HepG2 (cell line): ENCODE measurements at regions not wholly inside any gene's neighbourhood (a gene's known extent, or its start where the extent isn't known, plus 50 kb on each side); places are given as distances from the start of the nearest gene placed in this dataset.

Source experiments
- ATAC-seq: fragments of 200-7000 bp; cut with Tn5 transposase; 3 replicates; pipeline ENCODE4 v1.9.1; 2020; ENCODE audit warnings: mild to moderate bottlenecking, moderate library complexity
- BruUV-seq: library from RNA; stranded (reverse); fragments of 400-500 nt; replicated peaks from 2 replicates; lab custom pipeline; 2021; lab: Mats Ljungman, UMichigan
- CTCF ChIA-PET: fragments of 300-600 bp; formaldehyde crosslinking; extraction: SDS; loops from one replicate; lab custom pipeline; 2021; ENCODE audit warnings: low total read pairs, inconsistent platforms, low intra/inter-chr PET ratio; lab: Yijun Ruan, JAX
- POLR2A ChIA-PET: fragments of 350-600 bp; sonication (Branson Sonifier 250); formaldehyde crosslinking; loops from one replicate; lab custom pipeline; 2020; ENCODE audit warnings: antibody characterized with exemption, inconsistent platforms; lab: Yijun Ruan, JAX
- DNase-seq: peaks from one replicate; pipeline ENCODE4 v3.0.0-alpha.2; 2015; ENCODE audit warnings: low spot score
- FAIRE-seq: peaks from 3 replicates; lab custom pipeline; 2011; peaks lifted over from hg19 to GRCh38; lab: Jason Lieb, UNC
- H2AFZ ChIP-seq: one replicate; pipeline ENCODE4 v1.6.1; 2011; ENCODE audit warnings: low read length, inconsistent platforms
- H3K27ac ChIP-seq: fragments of 300-600 bp; 3 replicates; pipeline ENCODE4 v1.8.0; 2011; ENCODE audit warnings: mixed run types, mild to moderate bottlenecking, mixed read lengths, low read length, inconsistent platforms; ENCODE audit not compliant: insufficient read depth; ENCODE audit errors: extremely low read length
- H3K27me3 ChIP-seq, 2 experiments: fragments of 200-600 bp in 1 of 2; 2 replicates in 1 of 2; 3 replicates in 1 of 2; pipeline versions ENCODE4 v1.6.0 to v1.8.0; 2011; ENCODE audit warnings: low read length in 2 of 2, mild to moderate bottlenecking in 2 of 2, moderate library complexity in 2 of 2, inconsistent platforms in 1 of 2; ENCODE audit not compliant: insufficient read depth in 2 of 2, control insufficient read depth in 1 of 2
- H3K36me3 ChIP-seq, 2 experiments: fragments of 200-600 bp in 1 of 2; replicated peaks in 1 of 2; 2 replicates in 1 of 2; 3 replicates in 1 of 2; pipeline versions ENCODE4 v1.5.1 to v1.8.0; 2011; ENCODE audit warnings: low read length in 2 of 2, inconsistent platforms in 1 of 2; ENCODE audit not compliant: insufficient read depth in 2 of 2, control insufficient read depth in 1 of 2
- H3K4me1 ChIP-seq: 2 replicates; pipeline ENCODE4 v1.5.1; 2012; ENCODE audit warnings: low read length, inconsistent platforms; ENCODE audit not compliant: insufficient read depth
- H3K4me2 ChIP-seq: 2 replicates; pipeline ENCODE4 v1.6.0; 2011; ENCODE audit warnings: low read depth, low read length, inconsistent platforms
- H3K4me3 ChIP-seq, 3 experiments: fragments of 200-600 bp in 1 of 3; sonication (generic), shearing (Covaris generic) in 1 of 3; replicated peaks in 1 of 3; 2 replicates each; pipeline ENCODE4 v1.5.1; 2011 to 2016; ENCODE audit warnings: low read length in 3 of 3, inconsistent platforms in 2 of 3, low read depth in 2 of 3, mild to moderate bottlenecking in 2 of 3, control low read depth in 1 of 3, mixed read lengths in 1 of 3; ENCODE audit not compliant: insufficient read depth in 1 of 3
- H3K79me2 ChIP-seq: one replicate; pipeline ENCODE4 v1.6.1; 2011; ENCODE audit warnings: low read length, inconsistent platforms; ENCODE audit not compliant: insufficient read depth
- H3K9ac ChIP-seq: 2 replicates; pipeline ENCODE4 v1.6.0; 2011; ENCODE audit warnings: mild to moderate bottlenecking, low read depth, low read length, inconsistent platforms; ENCODE audit not compliant: insufficient read depth
- H3K9me3 ChIP-seq: 2 replicates; pipeline ENCODE4 v1.5.1; 2012; ENCODE audit warnings: mild to moderate bottlenecking, low read length
- H4K20me1 ChIP-seq: 2 replicates; pipeline ENCODE4 v1.6.0; 2011; ENCODE audit warnings: inconsistent platforms, mild to moderate bottlenecking, low read length, moderate library complexity; ENCODE audit not compliant: insufficient read depth
- AKAP8 ChIP-seq: sonication (generic); formaldehyde crosslinking; IDR thresholded peaks from 2 replicates; pipeline ENCODE4 v1.5.1; 2020; ENCODE audit warnings: mild to moderate bottlenecking, missing genetic modification reagents
- CHCHD3 ChIP-seq: sonication (generic); formaldehyde crosslinking; IDR thresholded peaks from 2 replicates; pipeline ENCODE4 v1.8.0; 2022; ENCODE audit warnings: mild to moderate bottlenecking, missing genetic modification reagents, moderate library complexity
- EED ChIP-seq: sonication (generic); formaldehyde crosslinking; IDR thresholded peaks from 2 replicates; pipeline ENCODE4 v1.5.0; 2020; ENCODE audit warnings: mild to moderate bottlenecking, missing genetic modification reagents
- FOXA3 ChIP-seq: IDR thresholded peaks from 2 replicates; pipeline ENCODE4 v1.6.1; 2016; ENCODE audit warnings: missing genetic modification reagents, missing compliant biosample characterization
- KLF9 ChIP-seq: IDR thresholded peaks from 2 replicates; pipeline ENCODE4 v1.6.1; 2016; ENCODE audit warnings: low read depth
- NR0B2 ChIP-seq: sonication (generic); formaldehyde crosslinking; IDR thresholded peaks from 2 replicates; pipeline ENCODE4 v1.4.0; 2020; ENCODE audit warnings: mild to moderate bottlenecking, missing genetic modification reagents
- RBFOX2 ChIP-seq: fragments of 200-400 bp; formaldehyde crosslinking; IDR thresholded peaks from 2 replicates; pipeline ENCODE4 v1.6.1; 2017; ENCODE audit warnings: low read depth, mild to moderate bottlenecking, low read length
- RERE ChIP-seq: IDR thresholded peaks from 2 replicates; pipeline ENCODE4 v1.6.1; 2016; ENCODE audit warnings: low read depth, missing genetic modification reagents, missing compliant biosample characterization
- SNAPC4 ChIP-seq: sonication (generic); formaldehyde crosslinking; IDR thresholded peaks from 2 replicates; pipeline ENCODE4 v1.4.0; 2020; ENCODE audit warnings: mild to moderate bottlenecking, missing genetic modification reagents
- TBL1XR1 ChIP-seq: fragments of 150-350 bp; IDR thresholded peaks from 2 replicates; pipeline ENCODE4 v1.6.1; 2014; ENCODE audit warnings: borderline replicate concordance, low read length; ENCODE audit not compliant: partially characterized antibody
- ZBTB26 ChIP-seq: IDR thresholded peaks from 2 replicates; pipeline ENCODE4 v1.6.1; 2016; ENCODE audit warnings: missing compliant biosample characterization, missing genetic modification reagents, borderline replicate concordance
- in situ Hi-C: cut with HindIII; loops from 2 replicates; pipeline ENCODE4 v1.10.0; 2017; ENCODE audit warnings: low pct_unique_long_range_greater_than_20kb; ENCODE audit not compliant: extremely low pct_ligation_motif_present
- intact Hi-C: fragments of 100-400 bp; cut with micrococcal nuclease; formaldehyde crosslinking; loops from one replicate; pipeline ENCODE4 v1.10.0; 2022; ENCODE audit not compliant: unreplicated experiment

GRCh38 chr12:43098766-43099550, 453.0 kb downstream of the ADAMTS20 start (continued):
- TF ChIP-seq RERE (CRISPR knock-in tag) (no peak), AKAP8 (CRISPR knock-in tag) (no peak), CHCHD3 (CRISPR knock-in tag) (no peak), RBFOX2 (no peak), NR0B2 (no peak)
- TF ChIP-seq, all 625 proteins: peak for 0

- H3K9ac ChIP-seq = no peak overlapping the region
- FAIRE-seq (no peak), DNase-seq (no peak), ATAC-seq (no peak)
- no peak overlapping the region for H3K4me2 ChIP-seq
- peaks cover 11% of the 10 kb centered on the region for H3K9me3 ChIP-seq
- H3K27ac ChIP-seq = no peak overlapping the region
- no TSS peak for BruUV-seq
- no peak overlapping the region for H3K4me3 ChIP-seq
- H3K36me3 ChIP-seq = no peaks in the 10 kb centered on the region
- POLR2A ChIA-PET = no interaction called here
- intact Hi-C loops (no loop called here), in situ Hi-C loops (no loop called here)
- CTCF ChIA-PET = no interaction called here
- H3K79me2 ChIP-seq = no peaks in the 10 kb centered on the region
- H2AFZ ChIP-seq = no peak overlapping the region
- no peaks in the 10 kb centered on the region for H3K27me3 ChIP-seq
- no peaks in the 10 kb centered on the region for H3K4me1 ChIP-seq
- H4K20me1 ChIP-seq = no peaks in the 10 kb centered on the region
- TF ChIP-seq FOXA3 (CRISPR knock-in tag) (no peak), EED (CRISPR knock-in tag) (no peak), SNAPC4 (CRISPR knock-in tag) (no peak), ZBTB26 (CRISPR knock-in tag) (no peak), KLF9 (CRISPR knock-in tag) (no peak), TBL1XR1 (no peak)
These were observed 453.9 kb downstream of the ADAMTS20 start for GRCh38 chr12:43098071-43098470.
